ENCODE measurements at regions not wholly inside any gene's neighbourhood (a gene's known extent, or its start where the extent isn't known, plus 50 kb on each side); places are given as distances from the start of the nearest gene placed in this dataset.

DNA sequence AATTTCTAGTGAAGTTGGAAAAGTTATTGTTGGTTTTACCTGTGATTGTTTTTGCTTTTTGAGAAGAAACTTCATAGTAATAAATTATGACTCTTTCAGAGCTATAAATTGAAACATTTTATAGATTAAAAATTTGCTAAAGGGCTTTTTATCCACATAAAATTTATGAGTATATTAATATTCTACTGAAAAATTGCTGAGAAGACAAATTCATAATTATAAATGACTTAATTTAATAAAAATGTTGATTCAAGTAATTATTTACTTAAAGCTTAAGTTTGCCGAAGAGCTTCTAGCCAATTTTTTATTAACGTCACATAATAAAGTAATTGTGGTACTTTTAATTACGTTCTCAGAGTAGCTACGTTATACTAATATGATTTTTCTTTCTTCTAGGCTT, 761.7 kb downstream of the DNAJB9 start:
- TF ChIP-seq EZH2 (IDR thresholded peaks at IDR 0.05; ENCODE audit: borderline replicate concordance, low read length): no peak
- TF ChIP-seq, protein P1, sequence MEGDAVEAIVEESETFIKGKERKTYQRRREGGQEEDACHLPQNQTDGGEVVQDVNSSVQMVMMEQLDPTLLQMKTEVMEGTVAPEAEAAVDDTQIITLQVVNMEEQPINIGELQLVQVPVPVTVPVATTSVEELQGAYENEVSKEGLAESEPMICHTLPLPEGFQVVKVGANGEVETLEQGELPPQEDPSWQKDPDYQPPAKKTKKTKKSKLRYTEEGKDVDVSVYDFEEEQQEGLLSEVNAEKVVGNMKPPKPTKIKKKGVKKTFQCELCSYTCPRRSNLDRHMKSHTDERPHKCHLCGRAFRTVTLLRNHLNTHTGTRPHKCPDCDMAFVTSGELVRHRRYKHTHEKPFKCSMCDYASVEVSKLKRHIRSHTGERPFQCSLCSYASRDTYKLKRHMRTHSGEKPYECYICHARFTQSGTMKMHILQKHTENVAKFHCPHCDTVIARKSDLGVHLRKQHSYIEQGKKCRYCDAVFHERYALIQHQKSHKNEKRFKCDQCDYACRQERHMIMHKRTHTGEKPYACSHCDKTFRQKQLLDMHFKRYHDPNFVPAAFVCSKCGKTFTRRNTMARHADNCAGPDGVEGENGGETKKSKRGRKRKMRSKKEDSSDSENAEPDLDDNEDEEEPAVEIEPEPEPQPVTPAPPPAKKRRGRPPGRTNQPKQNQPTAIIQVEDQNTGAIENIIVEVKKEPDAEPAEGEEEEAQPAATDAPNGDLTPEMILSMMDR (IDR thresholded peaks at IDR 0.05; ENCODE audit: low read length): no peak

DNA sequence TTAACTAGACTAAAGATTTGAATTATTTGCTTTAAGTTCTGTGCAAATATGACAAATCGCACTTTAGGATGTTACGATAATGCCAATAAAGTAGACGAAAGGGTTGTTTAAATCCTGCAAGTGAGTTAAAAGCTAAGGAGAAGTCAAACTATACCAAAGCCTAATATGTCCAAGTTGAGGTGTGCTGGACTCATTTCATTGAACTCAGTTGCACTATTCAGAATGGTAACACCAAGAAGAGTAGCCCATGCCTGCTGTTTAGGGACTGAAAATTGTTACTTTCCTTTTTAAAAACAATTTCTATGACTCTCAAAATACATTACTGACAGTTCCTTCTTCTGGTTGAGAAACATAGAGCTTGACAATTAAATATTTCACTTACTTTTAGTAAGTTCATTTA, 766.3 kb downstream of the DNAJB9 start:
- Histone ChIP-seq H2AFZ (ENCODE audit: low read length) (no peak overlapping the region), H3K9me2 (ENCODE audit: low read depth, low read length) (no peaks in the 10 kb centered on the region), H3K27me3 (ENCODE audit: insufficient read depth, low read length) (no peaks in the 10 kb centered on the region), H3K36me3 (ENCODE audit: insufficient read depth, low read length) (no peaks in the 10 kb centered on the region), H3K79me2 (ENCODE audit: insufficient read depth, low read length) (no peaks in the 10 kb centered on the region), H3K27ac (ENCODE audit: low read depth, low read length, poor library complexity, severe bottlenecking) (no peak overlapping the region), H3K9ac (ENCODE audit: low read length) (no peak overlapping the region), H3K4me3 (ENCODE audit: low read depth, low read length, poor library complexity, severe bottlenecking) (no peak overlapping the region), H3K4me1 (ENCODE audit: insufficient read depth, low read length, severe bottlenecking) (no peaks in the 10 kb centered on the region), H3F3A (ENCODE audit: insufficient read depth, low read length) (no peaks in the 10 kb centered on the region), H3K4me2 (ENCODE audit: low read length) (no peak overlapping the region), H4K20me1 (ENCODE audit: insufficient read depth, low read length) (no peaks in the 10 kb centered on the region), H3K9me3 (ENCODE audit: low read length) (no peaks in the 10 kb centered on the region)
- TF ChIP-seq EZH2 (IDR thresholded peaks at IDR 0.05; ENCODE audit: borderline replicate concordance, low read length): no peak
- TF ChIP-seq, protein P1 (IDR thresholded peaks at IDR 0.05; ENCODE audit: low read length): no peak

More for the DNA sequence above, 761.7 kb downstream of the DNAJB9 start:
- Histone ChIP-seq H3K9me3 (ENCODE audit: low read length) (no peaks in the 10 kb centered on the region), H3K4me3 (ENCODE audit: low read depth, low read length, poor library complexity, severe bottlenecking) (no peak overlapping the region), H3K79me2 (ENCODE audit: insufficient read depth, low read length) (no peaks in the 10 kb centered on the region), H4K20me1 (ENCODE audit: insufficient read depth, low read length) (no peaks in the 10 kb centered on the region), H2AFZ (ENCODE audit: low read length) (no peak overlapping the region), H3K4me1 (ENCODE audit: insufficient read depth, low read length, severe bottlenecking) (no peaks in the 10 kb centered on the region), H3K4me2 (ENCODE audit: low read length) (no peak overlapping the region), H3K9ac (ENCODE audit: low read length) (no peak overlapping the region), H3K27me3 (ENCODE audit: insufficient read depth, low read length) (no peaks in the 10 kb centered on the region), H3K27ac (ENCODE audit: low read depth, low read length, poor library complexity, severe bottlenecking) (no peak overlapping the region), H3F3A (ENCODE audit: insufficient read depth, low read length) (no peaks in the 10 kb centered on the region), H3K9me2 (ENCODE audit: low read depth, low read length) (no peaks in the 10 kb centered on the region), H3K36me3 (ENCODE audit: insufficient read depth, low read length) (no peaks in the 10 kb centered on the region)

DNA sequence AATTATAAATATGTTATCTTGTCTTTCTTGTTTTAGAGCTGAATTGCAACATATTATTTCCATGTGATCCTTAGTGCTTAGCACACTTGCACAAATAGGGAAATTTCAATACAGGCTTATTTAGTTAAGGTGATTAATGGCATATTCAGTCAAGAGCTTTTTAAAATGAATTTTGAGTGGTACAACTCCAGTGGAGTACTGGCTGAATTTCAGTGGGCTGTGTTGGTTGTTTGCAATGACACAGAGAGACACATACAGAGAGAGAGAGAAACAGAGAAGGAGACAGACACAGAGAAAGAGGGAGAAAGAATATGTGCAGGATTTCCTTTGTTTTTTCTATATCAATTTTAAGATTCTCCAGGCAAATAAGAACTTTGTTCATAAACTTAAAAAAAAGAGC, 766.9 kb downstream of the DNAJB9 start:
- no peak overlapping the region for H3K4me3 ChIP-seq (ENCODE audit: low read depth, low read length, poor library complexity, severe bottlenecking)
- no peaks in the 10 kb centered on the region for H3K79me2 ChIP-seq (ENCODE audit: insufficient read depth, low read length)
- no peaks in the 10 kb centered on the region for H3K4me1 ChIP-seq (ENCODE audit: insufficient read depth, low read length, severe bottlenecking)
- no peak overlapping the region for H3K27ac ChIP-seq (ENCODE audit: low read depth, low read length, poor library complexity, severe bottlenecking)
- TF ChIP-seq, protein P1 (IDR thresholded peaks at IDR 0.05; ENCODE audit: low read length): no peak
- TF ChIP-seq EZH2 (IDR thresholded peaks at IDR 0.05; ENCODE audit: borderline replicate concordance, low read length): no peak
- no peak overlapping the region for H2AFZ ChIP-seq (ENCODE audit: low read length)
- H3K36me3 ChIP-seq (ENCODE audit: insufficient read depth, low read length): no peaks in the 10 kb centered on the region
- H3K27me3 ChIP-seq (ENCODE audit: insufficient read depth, low read length): no peaks in the 10 kb centered on the region
- no peak overlapping the region for H3K9ac ChIP-seq (ENCODE audit: low read length)
- H3F3A ChIP-seq (ENCODE audit: insufficient read depth, low read length): no peaks in the 10 kb centered on the region
- no peaks in the 10 kb centered on the region for H3K9me2 ChIP-seq (ENCODE audit: low read depth, low read length)
- H3K9me3 ChIP-seq (ENCODE audit: low read length): no peaks in the 10 kb centered on the region
- H3K4me2 ChIP-seq (ENCODE audit: low read length): no peak overlapping the region
- no peaks in the 10 kb centered on the region for H4K20me1 ChIP-seq (ENCODE audit: insufficient read depth, low read length)
